ENCODE measurements at regions not wholly inside any gene's neighbourhood (a gene's known extent, or its start where the extent isn't known, plus 50 kb on each side); places are given as distances from the start of the nearest gene placed in this dataset.
"Not testable (repeated sequence)": the region's sequence is repeated elsewhere in the genome, so short reads cannot be mapped to it uniquely, and the experiment has no call there.

DNA sequence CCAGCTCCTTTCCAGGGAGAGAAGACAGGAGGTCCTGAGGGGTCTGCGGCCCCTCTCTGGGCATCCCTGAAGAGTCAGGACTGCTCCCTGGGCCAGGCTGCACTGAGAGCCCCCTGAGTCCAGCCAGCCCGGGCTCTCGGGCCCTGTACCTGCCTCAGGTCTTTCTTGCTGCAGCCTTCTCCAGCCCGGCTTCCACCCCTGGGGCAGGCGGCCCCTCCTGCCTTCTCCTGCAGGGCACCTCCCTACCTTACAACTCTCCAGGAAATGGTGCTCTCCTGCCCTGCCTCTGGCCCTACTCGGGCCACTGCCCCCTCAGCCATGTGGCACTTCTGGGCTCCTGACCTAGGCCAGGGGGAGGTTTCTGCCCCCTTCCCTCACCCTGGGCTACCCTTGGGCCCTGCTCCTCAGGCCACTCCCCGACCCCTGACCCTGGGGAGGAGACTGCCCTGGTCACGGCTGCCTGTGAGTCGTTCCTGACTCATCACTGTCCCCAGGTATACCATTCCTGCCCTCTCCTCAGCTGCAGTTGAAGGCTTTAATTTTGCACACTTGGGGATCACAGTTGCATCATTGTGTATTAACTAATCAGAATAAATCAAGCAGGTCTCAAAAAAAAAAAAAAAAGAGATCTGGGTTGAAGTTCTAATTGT, 251.1 kb downstream of the NXPE2 start:
- DNase-seq (ENCODE audit: low read depth): no peak

DNA sequence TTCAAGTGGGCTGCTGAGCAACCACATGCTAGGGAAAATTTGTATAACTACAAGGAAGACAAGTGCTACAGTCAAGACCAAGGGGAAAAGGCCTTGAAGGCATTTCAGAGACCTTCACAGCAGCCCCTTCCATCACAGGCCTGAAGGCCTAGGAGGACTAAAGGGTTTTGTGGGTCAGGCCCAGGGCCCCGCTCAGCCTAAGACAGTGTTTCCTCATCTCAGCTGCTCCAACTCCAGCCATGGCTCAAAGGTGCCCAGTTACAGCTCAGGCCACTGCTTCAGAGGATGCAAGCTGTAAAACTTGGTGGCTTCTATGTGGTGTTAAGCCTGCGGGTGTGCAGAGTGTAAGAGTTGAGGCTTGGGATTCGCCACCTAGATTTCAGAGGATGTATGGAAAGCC, 260.5 kb downstream of the NXPE2 start:
- no peak for DNase-seq (ENCODE audit: low read depth)

DNA sequence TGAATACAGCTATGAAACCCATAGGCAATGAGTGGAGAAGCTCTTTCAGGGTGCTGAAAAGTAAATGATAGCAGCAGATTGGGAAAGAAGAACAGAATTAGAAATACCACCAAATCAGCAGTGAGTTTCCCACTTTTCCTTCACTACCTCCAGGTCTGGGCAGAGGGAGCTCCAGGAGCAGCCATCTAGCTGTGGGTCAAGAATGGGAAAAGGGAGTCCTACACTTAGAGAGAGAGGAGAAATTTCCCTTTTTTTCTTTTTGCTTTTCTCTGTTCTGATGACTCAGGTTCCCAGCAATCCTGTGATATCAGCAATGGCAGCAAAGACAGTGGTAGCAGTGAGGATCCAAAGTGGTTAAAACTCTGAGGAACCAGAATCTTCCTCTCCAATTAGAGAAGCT, 263.9 kb downstream of the NXPE2 start:
- no peak for DNase-seq (ENCODE audit: low read depth)

- no peak for DNase-seq (ENCODE audit: low read depth)
Measured at GRCh38 chr11:114949614-114950351, 271.5 kb downstream of the NXPE2 start.

DNA sequence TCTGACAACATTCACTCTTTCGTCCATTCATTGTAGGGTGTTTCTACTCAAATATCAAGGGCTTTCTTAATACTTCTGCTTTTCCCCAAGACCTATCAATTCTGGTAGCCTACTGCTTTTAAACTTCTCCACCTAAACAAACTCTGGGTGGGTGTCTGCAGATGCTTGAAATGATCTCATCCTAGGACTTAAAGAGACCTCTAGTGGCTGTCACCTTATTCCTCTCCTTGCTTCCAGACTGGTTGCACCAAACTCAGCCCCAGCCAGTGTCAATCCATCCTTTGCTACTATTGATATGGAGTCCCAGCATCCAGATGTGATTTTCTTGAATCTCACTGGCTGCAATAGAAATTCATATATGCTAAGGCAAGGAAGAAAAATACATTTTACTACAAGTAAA, 274.7 kb downstream of the NXPE2 start:
- DNase-seq (ENCODE audit: low read depth): no peak

- no peak for DNase-seq (ENCODE audit: low read depth)
Measured at GRCh38 chr11:114955923-114956322, 277.6 kb downstream of the NXPE2 start.

DNA sequence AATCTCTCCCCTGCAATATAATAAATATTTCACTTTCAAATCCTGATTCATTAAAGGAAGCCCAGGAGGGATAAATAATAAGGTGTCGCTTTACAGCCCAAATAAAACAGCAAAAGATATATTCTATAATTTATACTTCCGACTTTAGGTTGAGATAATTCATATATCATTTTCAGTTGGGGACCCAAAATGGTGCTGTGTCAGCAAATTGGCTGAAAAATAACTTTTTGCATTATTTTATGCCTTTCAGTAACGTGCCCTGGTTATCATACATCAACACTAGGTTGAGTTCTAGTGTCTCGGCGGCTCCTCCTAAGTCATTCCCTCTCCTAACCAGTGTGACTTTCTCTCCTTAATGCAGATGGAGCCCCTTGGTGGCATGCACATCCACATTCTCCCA, 278.2 kb downstream of the NXPE2 start:
- DNase-seq (ENCODE audit: low read depth): no peak

- no peak for DNase-seq (ENCODE audit: low read depth)
Measured at GRCh38 chr11:114959953-114960505, 281.7 kb downstream of the NXPE2 start.

DNA sequence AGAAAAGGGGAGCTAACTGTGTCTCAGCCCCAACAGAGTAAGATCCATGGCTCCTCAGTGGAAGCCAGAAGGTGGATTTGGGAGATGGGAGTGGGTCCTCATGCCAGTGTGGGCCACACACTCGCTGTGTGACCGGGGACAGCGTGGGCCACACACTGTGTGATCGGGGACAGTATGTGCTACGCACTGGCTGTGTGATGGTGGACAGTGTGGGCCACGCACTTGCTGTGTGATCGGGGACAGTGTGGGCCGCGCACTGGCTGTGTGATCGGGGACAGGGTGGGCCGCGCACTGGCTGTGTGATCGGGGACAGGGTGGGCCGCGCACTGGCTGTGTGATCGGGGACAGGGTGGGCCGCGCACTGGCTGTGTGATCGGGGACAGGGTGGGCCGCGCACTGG, 282.5 kb downstream of the NXPE2 start:
- not testable (repeated sequence) for DNase-seq (ENCODE audit: low read depth)

DNA sequence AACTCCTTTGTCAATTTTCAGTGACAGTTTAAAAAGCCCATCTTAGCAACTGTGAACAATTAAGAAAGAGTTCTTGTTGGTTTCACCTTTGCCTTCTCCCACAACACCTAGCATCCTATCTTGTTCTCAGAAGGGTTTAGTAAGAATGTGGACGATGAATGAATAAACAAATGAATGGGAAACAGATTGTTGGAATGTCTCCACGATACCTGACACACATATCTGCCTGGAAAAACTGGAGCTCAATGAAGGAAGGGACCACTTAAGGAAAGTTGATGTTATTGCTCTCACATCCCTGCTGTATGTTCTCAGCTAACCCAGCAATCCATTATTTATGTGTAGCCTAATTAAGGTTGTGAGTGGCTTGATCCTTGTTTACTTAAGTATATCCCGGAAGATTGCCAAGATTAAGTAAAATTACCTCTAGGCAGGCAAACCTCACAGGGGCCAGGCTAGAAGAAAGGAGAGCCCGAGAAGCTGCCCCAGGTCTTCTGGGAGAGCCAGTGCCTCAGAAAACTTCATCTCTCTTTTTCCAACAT, 286.4 kb downstream of the NXPE2 start:
- no peak for DNase-seq (ENCODE audit: low read depth)

- DNase-seq (ENCODE audit: low read depth): no peak
Measured at GRCh38 chr11:114970927-114971645, 292.8 kb downstream of the NXPE2 start.

DNA sequence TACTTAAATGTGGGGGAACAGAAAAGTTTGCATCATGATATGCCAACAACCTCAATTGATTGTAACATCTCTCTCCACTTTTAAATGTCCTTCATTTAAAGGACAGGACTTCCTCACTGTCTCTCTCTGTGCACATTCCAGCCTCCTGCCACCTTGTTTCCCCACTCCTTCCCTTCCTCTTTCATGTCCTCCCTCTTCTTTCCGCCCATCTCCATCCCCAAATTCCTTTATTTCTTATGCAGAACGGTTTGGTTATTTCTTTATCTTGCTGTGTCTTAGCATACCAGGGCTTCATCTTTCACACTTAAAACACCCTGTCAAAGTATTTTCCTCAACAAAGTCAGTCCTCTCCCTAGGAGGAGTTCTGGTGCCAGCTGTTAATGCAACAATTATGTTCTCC, 293.8 kb downstream of the NXPE2 start:
- DNase-seq (ENCODE audit: low read depth): no peak

GRCh38 chr11:114977651-114978050, 299.3 kb downstream of the NXPE2 start:
- DNase-seq (ENCODE audit: low read depth): no peak

DNA sequence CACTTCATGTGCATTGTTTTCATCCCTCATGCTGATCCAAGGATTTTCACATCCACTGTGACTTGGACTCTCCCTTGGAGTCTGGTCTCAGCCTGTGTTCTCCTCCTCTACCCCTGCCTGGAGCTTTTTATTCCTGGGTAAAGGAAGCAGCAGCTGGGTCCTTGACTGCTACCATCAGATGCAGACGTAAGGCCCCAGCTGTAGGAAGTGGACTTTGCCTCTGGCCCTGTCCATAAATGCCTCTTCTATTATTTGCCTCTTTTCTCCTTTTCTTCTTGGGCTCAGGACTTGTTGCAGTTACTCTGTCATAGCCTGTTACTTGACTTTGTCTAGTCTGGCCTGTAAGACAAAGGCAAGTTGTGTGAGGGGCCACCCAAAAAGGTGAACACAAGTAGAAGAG, 303.8 kb downstream of the NXPE2 start:
- DNase-seq (ENCODE audit: low read depth): no peak

DNA sequence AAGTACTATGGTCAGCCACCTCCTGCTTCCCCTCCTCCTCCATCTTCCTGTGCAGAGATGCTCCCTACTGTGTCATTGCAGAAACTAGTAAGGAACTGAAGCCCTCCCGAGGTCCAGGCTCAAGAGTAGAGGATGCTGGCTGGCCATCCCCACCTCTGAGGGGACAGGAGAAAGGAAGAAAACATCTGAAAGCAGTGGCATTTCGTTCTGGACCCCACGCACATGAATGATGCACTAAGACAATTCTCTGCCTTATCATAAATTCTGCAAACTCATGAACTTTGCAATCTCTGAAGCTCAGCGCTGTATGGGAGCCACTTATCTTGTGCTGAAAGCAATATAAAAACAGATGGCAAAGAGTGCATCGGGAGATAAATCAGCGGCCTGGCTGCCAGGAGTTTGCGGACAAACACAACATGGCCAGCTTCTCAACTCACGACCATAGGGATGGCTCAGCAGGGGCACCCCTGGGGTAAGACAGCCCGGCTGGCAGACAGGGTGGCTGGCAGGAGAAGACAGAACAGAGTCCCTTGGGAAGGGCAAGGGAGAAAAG, 306.4 kb downstream of the NXPE2 start:
- DNase-seq (ENCODE audit: low read depth): no peak

DNA sequence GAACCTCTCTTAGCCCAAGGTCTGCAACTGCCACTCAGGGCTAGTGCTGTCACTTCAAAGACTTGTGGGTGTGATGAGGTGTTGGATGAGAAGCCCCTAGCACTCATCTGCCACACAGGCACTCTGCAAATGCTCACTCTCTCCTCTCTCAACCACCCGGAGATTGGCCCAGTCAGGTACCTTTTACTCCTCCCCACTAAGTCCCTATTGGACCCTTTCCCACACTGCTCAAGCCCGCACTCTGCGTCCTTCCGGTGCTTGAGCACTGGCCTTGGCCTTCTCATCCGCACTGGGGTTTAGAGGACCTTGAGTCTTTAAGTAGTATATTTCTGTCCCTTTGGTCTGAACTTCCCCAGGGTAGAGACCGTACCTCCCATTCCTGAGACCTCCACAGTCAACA, 308.0 kb downstream of the NXPE2 start:
- DNase-seq (ENCODE audit: low read depth): no peak

DNA sequence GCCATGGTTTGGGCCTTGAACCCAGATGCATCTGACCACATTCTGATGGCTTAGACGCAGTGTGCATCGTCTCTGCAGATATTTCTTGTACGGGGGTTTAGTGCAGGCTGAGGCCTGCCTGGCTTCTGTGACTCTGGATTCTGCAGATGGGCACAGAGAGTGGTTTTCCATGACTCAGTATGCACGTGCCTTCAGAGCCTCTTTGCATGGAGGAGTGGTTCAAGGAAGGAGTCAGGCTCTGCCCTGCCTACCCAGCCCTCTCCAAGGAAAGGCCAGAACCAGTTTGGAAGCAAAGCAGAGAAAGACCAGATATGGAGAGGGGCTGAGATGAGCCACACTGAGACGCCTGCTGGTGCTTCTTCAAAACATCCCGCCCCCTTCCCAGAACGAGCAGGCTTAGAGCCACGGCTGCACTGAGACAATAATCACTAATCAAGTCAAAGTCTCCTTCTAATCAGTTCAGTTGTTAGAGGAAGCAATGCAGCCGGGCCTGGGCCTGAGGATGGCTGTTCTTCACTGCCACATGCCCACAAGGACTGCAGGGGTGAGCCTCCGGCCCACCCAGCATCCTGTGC, 308.9 kb downstream of the NXPE2 start:
- no peak for DNase-seq (ENCODE audit: low read depth)

GRCh38 chr11:114988644-114989043, 310.3 kb downstream of the NXPE2 start:
- DNase-seq (ENCODE audit: low read depth): no peak

- no peak for DNase-seq (ENCODE audit: low read depth)
Measured at GRCh38 chr11:114989536-114989935, 311.2 kb downstream of the NXPE2 start.

DNA sequence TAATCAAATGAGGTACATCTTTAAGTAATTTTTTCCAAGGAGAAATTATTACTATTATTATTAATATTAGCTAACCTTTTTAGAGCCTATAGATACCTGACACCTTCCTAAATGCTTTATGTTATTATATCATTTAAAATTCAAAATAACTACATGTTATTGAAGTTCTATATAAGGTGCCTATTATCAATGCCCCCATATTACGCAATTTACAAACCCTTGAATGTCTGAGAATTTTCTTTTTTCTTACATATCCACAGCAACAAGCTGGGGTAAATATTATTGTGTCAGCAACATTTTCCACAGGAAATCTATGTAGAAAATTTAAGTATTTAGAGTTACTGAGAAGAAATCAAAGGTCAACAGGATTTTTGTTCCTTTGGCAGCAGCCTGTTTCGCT, 327.3 kb downstream of the NXPE2 start:
- DNase-seq (ENCODE audit: low read depth): no peak

DNA sequence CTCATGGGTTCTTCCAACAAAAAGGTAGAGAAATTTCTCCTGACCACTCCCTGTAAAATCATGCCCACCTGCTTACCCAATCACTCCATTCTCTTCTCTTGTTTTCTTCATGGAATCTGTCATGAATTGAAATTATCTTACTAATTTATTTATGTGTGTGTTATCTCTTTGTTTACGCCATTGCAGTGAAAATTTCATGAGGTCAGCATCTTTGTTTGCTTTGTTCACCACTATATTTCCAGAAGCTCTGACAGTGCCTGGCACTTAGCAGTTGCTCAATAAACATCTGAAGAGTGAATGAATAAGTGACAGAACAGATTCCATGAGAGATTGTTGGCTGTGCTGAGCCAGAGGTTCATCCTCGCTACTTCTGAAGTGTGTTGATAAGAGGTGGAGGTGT, 329.5 kb downstream of the NXPE2 start:
- DNase-seq (ENCODE audit: low read depth): no peak

DNA sequence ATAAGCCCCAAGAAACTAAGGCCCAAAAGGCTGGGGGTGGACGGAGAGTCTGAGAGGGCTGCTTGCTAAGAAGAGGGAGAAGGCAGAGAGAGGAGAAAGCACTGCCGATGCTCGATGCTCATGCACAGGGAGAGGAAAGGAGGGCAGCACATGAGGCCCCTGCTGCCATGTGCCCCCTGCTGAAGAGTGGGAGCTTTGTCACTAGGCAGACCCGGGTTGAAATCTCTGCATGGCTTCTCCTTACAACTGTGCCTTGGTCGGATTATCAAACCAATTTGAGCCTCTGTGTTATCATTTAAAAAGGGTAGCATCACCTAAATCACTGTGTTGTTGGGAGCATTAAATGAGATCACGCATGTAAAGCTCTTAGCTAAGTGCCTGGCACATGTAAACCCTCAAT, 330.5 kb downstream of the NXPE2 start:
- DNase-seq (ENCODE audit: low read depth): no peak
